ENCODE measurements at regions not wholly inside any gene's neighbourhood (a gene's known extent, or its start where the extent isn't known, plus 50 kb on each side); places are given as distances from the start of the nearest gene placed in this dataset.

- TF ChIP-seq CTCF (IDR thresholded peaks at IDR 0.05; ENCODE audit: extremely low read depth, low read depth, low read length) = no peak
- no peaks in the 10 kb centered on the region for H3K27me3 ChIP-seq (ENCODE audit: insufficient read depth, low read length)
- H2AFZ ChIP-seq (ENCODE audit: low read length) = no peak overlapping the region
- DNase-seq (ENCODE audit: insufficient read length, low spot score, missing footprints) = no peak
- H4K20me1 ChIP-seq (ENCODE audit: insufficient read depth, low read length) = no peaks in the 10 kb centered on the region
- no peak overlapping the region for H3K4me2 ChIP-seq (ENCODE audit: insufficient read depth, low read length)
- no peaks in the 10 kb centered on the region for H3K79me2 ChIP-seq (ENCODE audit: insufficient read depth, low read length)
- no peak overlapping the region for H3K4me3 ChIP-seq (ENCODE audit: insufficient read depth, low read length)
- no peaks in the 10 kb centered on the region for H3K9me3 ChIP-seq (ENCODE audit: low read depth, low read length)
- no peaks in the 10 kb centered on the region for H3K36me3 ChIP-seq (ENCODE audit: insufficient read depth, low read length)
- no peak overlapping the region for H3K27ac ChIP-seq (ENCODE audit: low read depth, low read length)
- H3K4me1 ChIP-seq (ENCODE audit: insufficient read depth, low read length) = no peaks in the 10 kb centered on the region
Observed at GRCh38 chr17:33968350-33969044, 286.6 kb upstream of the CCL2 start.

GRCh38 chr17:33970279-33970678 is 284.8 kb upstream of the CCL2 start:
- no peak for DNase-seq (ENCODE audit: insufficient read length, low spot score, missing footprints)
- Histone ChIP-seq H3K27me3 (ENCODE audit: insufficient read depth, low read length) (no peaks in the 10 kb centered on the region), H4K20me1 (ENCODE audit: insufficient read depth, low read length) (no peaks in the 10 kb centered on the region), H3K9me3 (ENCODE audit: low read depth, low read length) (no peaks in the 10 kb centered on the region), H3K36me3 (ENCODE audit: insufficient read depth, low read length) (no peaks in the 10 kb centered on the region), H2AFZ (ENCODE audit: low read length) (no peak overlapping the region), H3K79me2 (ENCODE audit: insufficient read depth, low read length) (no peaks in the 10 kb centered on the region), H3K4me2 (ENCODE audit: insufficient read depth, low read length) (no peak overlapping the region), H3K4me1 (ENCODE audit: insufficient read depth, low read length) (no peaks in the 10 kb centered on the region), H3K27ac (ENCODE audit: low read depth, low read length) (no peak overlapping the region), H3K4me3 (ENCODE audit: insufficient read depth, low read length) (no peak overlapping the region)
- TF ChIP-seq CTCF (IDR thresholded peaks at IDR 0.05; ENCODE audit: extremely low read depth, low read depth, low read length) = no peak

- H3K4me2 ChIP-seq (ENCODE audit: insufficient read depth, low read length) = no peak overlapping the region
- no peak overlapping the region for H2AFZ ChIP-seq (ENCODE audit: low read length)
- no peak overlapping the region for H3K4me3 ChIP-seq (ENCODE audit: insufficient read depth, low read length)
- H3K9me3 ChIP-seq (ENCODE audit: low read depth, low read length) = no peaks in the 10 kb centered on the region
- no peaks in the 10 kb centered on the region for H3K27me3 ChIP-seq (ENCODE audit: insufficient read depth, low read length)
- H3K79me2 ChIP-seq (ENCODE audit: insufficient read depth, low read length) = no peaks in the 10 kb centered on the region
- no peak for TF ChIP-seq CTCF (IDR thresholded peaks at IDR 0.05; ENCODE audit: extremely low read depth, low read depth, low read length)
- no peaks in the 10 kb centered on the region for H4K20me1 ChIP-seq (ENCODE audit: insufficient read depth, low read length)
- H3K4me1 ChIP-seq (ENCODE audit: insufficient read depth, low read length) = no peaks in the 10 kb centered on the region
- no peaks in the 10 kb centered on the region for H3K36me3 ChIP-seq (ENCODE audit: insufficient read depth, low read length)
- H3K27ac ChIP-seq (ENCODE audit: low read depth, low read length) = no peak overlapping the region
- DNase-seq (ENCODE audit: insufficient read length, low spot score, missing footprints) = no peak
Observed at GRCh38 chr17:33972763-33973162, 282.3 kb upstream of the CCL2 start.

GRCh38 chr17:33973491-33973890 is 281.6 kb upstream of the CCL2 start:
- Histone ChIP-seq H3K79me2 (ENCODE audit: insufficient read depth, low read length) (no peaks in the 10 kb centered on the region), H3K27ac (ENCODE audit: low read depth, low read length) (no peak overlapping the region), H3K36me3 (ENCODE audit: insufficient read depth, low read length) (no peaks in the 10 kb centered on the region), H2AFZ (ENCODE audit: low read length) (no peak overlapping the region), H3K27me3 (ENCODE audit: insufficient read depth, low read length) (no peaks in the 10 kb centered on the region), H3K4me3 (ENCODE audit: insufficient read depth, low read length) (no peak overlapping the region), H3K4me2 (ENCODE audit: insufficient read depth, low read length) (no peak overlapping the region), H3K9me3 (ENCODE audit: low read depth, low read length) (no peaks in the 10 kb centered on the region), H4K20me1 (ENCODE audit: insufficient read depth, low read length) (no peaks in the 10 kb centered on the region), H3K4me1 (ENCODE audit: insufficient read depth, low read length) (no peaks in the 10 kb centered on the region)
- TF ChIP-seq CTCF (IDR thresholded peaks at IDR 0.05; ENCODE audit: extremely low read depth, low read depth, low read length) = no peak
- no peak for DNase-seq (ENCODE audit: insufficient read length, low spot score, missing footprints)
